GOT3 (cell line): ENCODE measurements at regions not wholly inside any gene's neighbourhood (a gene's known extent, or its start where the extent isn't known, plus 50 kb on each side); places are given as distances from the start of the nearest gene placed in this dataset.

Source experiments
- DNase-seq: peaks from one replicate; lab custom pipeline; 2025; ENCODE audit warnings: mixed read lengths; lab: John Stamatoyannopoulos, UW

- DNase-seq = no peak
Observed at GRCh38 chr7:94272821-94273583, 121.7 kb upstream of the COL1A2 start.

GRCh38 chr7:94274828-94275227, 119.9 kb upstream of the COL1A2 start:
- DNase-seq = no peak

GRCh38 chr7:94276027-94276426, 118.7 kb upstream of the COL1A2 start:
- no peak for DNase-seq

GRCh38 chr7:94276795-94277194, 117.9 kb upstream of the COL1A2 start:
- no peak for DNase-seq

GRCh38 chr7:94277236-94277635, 117.5 kb upstream of the COL1A2 start:
- DNase-seq = no peak

GRCh38 chr7:94280851-94281250, 113.8 kb upstream of the COL1A2 start:
- DNase-seq = no peak

GRCh38 chr7:94284104-94284503, 110.6 kb upstream of the COL1A2 start:
- DNase-seq = no peak

GRCh38 chr7:94286111-94286510, 108.6 kb upstream of the COL1A2 start:
- DNase-seq = no peak

- DNase-seq = no peak
Observed at GRCh38 chr7:94288096-94288495, 106.6 kb upstream of the COL1A2 start.

GRCh38 chr7:94289071-94289470, 105.6 kb upstream of the COL1A2 start:
- DNase-seq = peak; percentile 12

GRCh38 chr7:94294471-94295131, 100.1 kb upstream of the COL1A2 start:
- DNase-seq = no peak

- DNase-seq = no peak
Observed at GRCh38 chr7:94295850-94296249, 98.8 kb upstream of the COL1A2 start.

- DNase-seq = no peak
Observed at GRCh38 chr7:94296881-94297280, 97.8 kb upstream of the COL1A2 start.

GRCh38 chr7:94297397-94297838, 97.3 kb upstream of the COL1A2 start:
- peak; percentile 13 for DNase-seq

GRCh38 chr7:94298943-94299342, 95.8 kb upstream of the COL1A2 start:
- DNase-seq = no peak

- no peak for DNase-seq
Observed at GRCh38 chr7:94300176-94300835, 94.4 kb upstream of the COL1A2 start.

GRCh38 chr7:94301024-94301586, 93.6 kb upstream of the COL1A2 start:
- peak; percentile 40 for DNase-seq

GRCh38 chr7:94303118-94303517, 91.6 kb upstream of the COL1A2 start:
- DNase-seq = no peak

- no peak for DNase-seq
Observed at GRCh38 chr7:94303695-94304094, 91.0 kb upstream of the COL1A2 start.

GRCh38 chr7:94304878-94305277, 89.8 kb upstream of the COL1A2 start:
- DNase-seq = no peak

GRCh38 chr7:94305836-94306235, 88.9 kb upstream of the COL1A2 start:
- no peak for DNase-seq

GRCh38 chr7:94307399-94308048, 87.2 kb upstream of the COL1A2 start:
- DNase-seq = no peak
